ENCODE measurements at regions not wholly inside any gene's neighbourhood (a gene's known extent, or its start where the extent isn't known, plus 50 kb on each side); places are given as distances from the start of the nearest gene placed in this dataset.

- Histone ChIP-seq H3K9me2 (ENCODE audit: insufficient read depth) (no peaks in the 10 kb centered on the region), H2AFZ (no peak overlapping the region), H3K79me2 (ENCODE audit: low read depth) (no peaks in the 10 kb centered on the region), H4K20me1 (ENCODE audit: insufficient read depth) (no peaks in the 10 kb centered on the region), H3K4me3 (no peak overlapping the region), H3K4me1 (replicated peaks; ENCODE audit: insufficient read depth) (no peaks in the 10 kb centered on the region), H3F3A (ENCODE audit: insufficient read depth, low read depth) (no peaks in the 10 kb centered on the region), H3K9me3 (ENCODE audit: insufficient read depth, low read depth) (no peaks in the 10 kb centered on the region), H3K36me3 (ENCODE audit: low read depth) (no peaks in the 10 kb centered on the region), H3K27me3 (ENCODE audit: insufficient read depth, low read depth) (no peaks in the 10 kb centered on the region), H3K4me2 (no peak overlapping the region), H3K27ac (no peak overlapping the region)
- BruUV-seq (replicated peaks), result no TSS peak
- TF ChIP-seq EZH2 (IDR thresholded peaks at IDR 0.05; ENCODE audit: low read depth) (no peak), CTCF (conservative IDR thresholded peaks at IDR 0.05) (no peak)
- DNase-seq, result no peak
- POLR2A ChIA-PET (ENCODE audit: unreplicated experiment), result no interaction called here
- CTCF ChIA-PET, result no interaction called here
- intact Hi-C loops (cut with micrococcal nuclease; ENCODE audit: unreplicated experiment), result no loop called here
Measured at GRCh38 chr9:11551106-11551505, 938.3 kb upstream of the PTPRD start.

GRCh38 chr9:11558043-11558442, 945.2 kb upstream of the PTPRD start:
- TF ChIP-seq EZH2 (IDR thresholded peaks at IDR 0.05; ENCODE audit: low read depth), result no peak
- no peak for TF ChIP-seq CTCF (conservative IDR thresholded peaks at IDR 0.05)
- ChIA-PET POLR2A (ENCODE audit: unreplicated experiment) (no interaction called here), CTCF (no interaction called here)
- Histone ChIP-seq H3K27me3 (ENCODE audit: insufficient read depth, low read depth) (no peaks in the 10 kb centered on the region), H3K9me2 (ENCODE audit: insufficient read depth) (no peaks in the 10 kb centered on the region), H3K4me3 (no peak overlapping the region), H3K9me3 (ENCODE audit: insufficient read depth, low read depth) (no peaks in the 10 kb centered on the region), H3K4me1 (replicated peaks; ENCODE audit: insufficient read depth) (no peaks in the 10 kb centered on the region), H2AFZ (no peak overlapping the region), H3K27ac (no peak overlapping the region), H3K36me3 (ENCODE audit: low read depth) (no peaks in the 10 kb centered on the region), H3K4me2 (no peak overlapping the region), H4K20me1 (ENCODE audit: insufficient read depth) (no peaks in the 10 kb centered on the region), H3F3A (ENCODE audit: insufficient read depth, low read depth) (no peaks in the 10 kb centered on the region), H3K79me2 (ENCODE audit: low read depth) (no peaks in the 10 kb centered on the region)
- no peak for DNase-seq
- intact Hi-C loops (cut with micrococcal nuclease; ENCODE audit: unreplicated experiment), result no loop called here
- BruUV-seq (replicated peaks), result no TSS peak

GRCh38 chr9:11559001-11559776, 946.4 kb upstream of the PTPRD start:
- no peaks in the 10 kb centered on the region for H3K4me1 ChIP-seq (replicated peaks; ENCODE audit: insufficient read depth)
- no peaks in the 10 kb centered on the region for H3K9me2 ChIP-seq (ENCODE audit: insufficient read depth)
- DNase-seq, result no peak
- no peak overlapping the region for H3K4me3 ChIP-seq
- H2AFZ ChIP-seq, result no peak overlapping the region
- no peak overlapping the region for H3K27ac ChIP-seq
- no peaks in the 10 kb centered on the region for H3K27me3 ChIP-seq (ENCODE audit: insufficient read depth, low read depth)
- H4K20me1 ChIP-seq (ENCODE audit: insufficient read depth), result no peaks in the 10 kb centered on the region
- H3K79me2 ChIP-seq (ENCODE audit: low read depth), result no peaks in the 10 kb centered on the region
- no peaks in the 10 kb centered on the region for H3K9me3 ChIP-seq (ENCODE audit: insufficient read depth, low read depth)
- H3K4me2 ChIP-seq, result no peak overlapping the region
- BruUV-seq (replicated peaks), result no TSS peak
- intact Hi-C loops (cut with micrococcal nuclease; ENCODE audit: unreplicated experiment), result no loop called here
- no peaks in the 10 kb centered on the region for H3K36me3 ChIP-seq (ENCODE audit: low read depth)
- TF ChIP-seq CTCF (conservative IDR thresholded peaks at IDR 0.05), result no peak
- no peak for TF ChIP-seq EZH2 (IDR thresholded peaks at IDR 0.05; ENCODE audit: low read depth)
- CTCF ChIA-PET, result no interaction called here
- no peaks in the 10 kb centered on the region for H3F3A ChIP-seq (ENCODE audit: insufficient read depth, low read depth)
- POLR2A ChIA-PET (ENCODE audit: unreplicated experiment), result no interaction called here

Data from PC-9 (cell line).